ENCODE measurements at regions not wholly inside any gene's neighbourhood (a gene's known extent, or its start where the extent isn't known, plus 50 kb on each side); places are given as distances from the start of the nearest gene placed in this dataset.

DNA sequence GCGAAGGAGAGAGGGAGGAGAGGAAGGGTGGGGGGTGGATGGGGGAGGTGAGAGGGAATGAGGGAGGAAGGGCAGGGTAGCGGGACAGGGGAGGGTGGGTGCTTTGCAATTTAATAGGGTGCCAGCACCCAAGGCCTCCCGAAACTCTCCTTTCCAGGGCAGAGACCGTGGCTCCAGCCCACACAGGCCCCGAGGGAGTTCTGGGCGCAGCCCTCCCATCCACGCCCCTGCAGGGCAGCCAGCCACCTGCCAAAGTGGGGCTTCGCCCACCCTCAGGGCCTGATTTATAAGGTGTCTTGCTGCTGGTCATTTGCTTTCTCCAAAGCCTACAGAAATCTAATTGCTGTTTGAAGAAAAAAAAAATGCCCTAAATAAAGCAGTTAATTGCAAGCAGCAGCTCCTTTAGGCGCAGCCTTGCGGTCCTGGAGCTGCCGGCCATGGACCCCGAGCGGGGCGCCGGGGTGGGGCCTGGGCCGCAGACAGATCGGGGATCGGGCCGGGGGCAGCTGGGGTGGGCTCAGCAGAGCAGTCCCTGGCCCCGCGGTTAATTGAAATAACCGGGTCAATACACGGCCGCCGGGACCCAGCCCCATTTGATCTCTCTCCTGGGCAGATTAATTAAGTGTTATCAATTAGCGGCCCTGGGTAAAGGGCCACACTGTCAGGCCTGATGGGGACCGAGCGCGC, 106.0 kb upstream of the NKX1-1 start:
- no peak overlapping the region for H3K27ac ChIP-seq
- peaks cover 5 to 9% of the 10 kb centered on the region in 2 donors for H3K4me1 ChIP-seq
- WGBS, 2 donors = 81 to 90% methylated on average over 25 of the region's 29 CpGs
- H3K9me3 ChIP-seq = no peaks in the 10 kb centered on the region
- intact Hi-C loops (cut with DNase I) = no loop called here
- DNase-seq = no peak
- H3K36me3 ChIP-seq = no peaks in the 10 kb centered on the region
- TF ChIP-seq POLR2A (IDR thresholded peaks at IDR 0.05) = no peak
- no peak for TF ChIP-seq CTCF (IDR thresholded peaks at IDR 0.05)
- H3K27me3 ChIP-seq = no peaks in the 10 kb centered on the region
- H3K4me3 ChIP-seq (replicated peaks in 1 of 3) = peak overlapping the region in 1 of 3 donors; percentile 24

DNA sequence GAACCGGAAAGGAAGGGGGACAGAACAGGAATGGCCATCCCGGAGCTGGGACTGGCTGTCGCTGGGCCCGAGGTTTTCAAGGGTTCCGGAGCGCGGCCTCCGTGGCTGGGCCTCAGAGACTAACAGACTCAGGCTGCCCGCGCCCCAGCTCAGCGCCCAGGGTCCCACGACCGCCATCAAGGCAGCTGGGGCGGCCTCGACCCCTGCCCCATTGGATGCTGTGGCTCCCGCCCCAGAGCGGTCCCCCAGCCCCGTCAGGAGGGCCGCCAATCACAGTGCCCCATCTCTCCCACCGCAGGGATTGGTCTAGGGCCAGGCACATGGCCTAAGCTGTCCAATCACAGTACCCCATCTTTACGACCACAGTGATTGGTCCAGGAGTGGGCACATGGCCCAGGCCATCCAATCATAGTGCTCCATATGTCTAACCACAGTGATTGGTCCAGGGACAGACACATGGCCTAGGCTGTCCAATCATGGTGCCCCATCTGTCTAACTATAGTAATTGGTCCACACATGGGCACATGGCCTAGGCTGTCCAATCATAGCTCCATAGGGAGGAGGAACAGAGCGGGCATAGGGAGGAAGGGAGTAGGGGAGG, 105.3 kb upstream of the NKX1-1 start:
- no peak overlapping the region for H3K27ac ChIP-seq
- DNase-seq = peak; percentile 13 to 49
- intact Hi-C loops (cut with DNase I) = no loop called here
- H3K27me3 ChIP-seq = no peaks in the 10 kb centered on the region
- peaks cover 5 to 9% of the 10 kb centered on the region in 2 donors for H3K4me1 ChIP-seq
- no peaks in the 10 kb centered on the region for H3K36me3 ChIP-seq
- no peaks in the 10 kb centered on the region for H3K9me3 ChIP-seq
- no peak overlapping the region for H3K4me3 ChIP-seq (replicated peaks in 1 of 3)
- WGBS, 2 donors = 90 to 97% methylated on average over 9 of the region's 22 CpGs
- TF ChIP-seq CTCF (IDR thresholded peaks at IDR 0.05) (no peak), POLR2A (IDR thresholded peaks at IDR 0.05) (no peak)

DNA sequence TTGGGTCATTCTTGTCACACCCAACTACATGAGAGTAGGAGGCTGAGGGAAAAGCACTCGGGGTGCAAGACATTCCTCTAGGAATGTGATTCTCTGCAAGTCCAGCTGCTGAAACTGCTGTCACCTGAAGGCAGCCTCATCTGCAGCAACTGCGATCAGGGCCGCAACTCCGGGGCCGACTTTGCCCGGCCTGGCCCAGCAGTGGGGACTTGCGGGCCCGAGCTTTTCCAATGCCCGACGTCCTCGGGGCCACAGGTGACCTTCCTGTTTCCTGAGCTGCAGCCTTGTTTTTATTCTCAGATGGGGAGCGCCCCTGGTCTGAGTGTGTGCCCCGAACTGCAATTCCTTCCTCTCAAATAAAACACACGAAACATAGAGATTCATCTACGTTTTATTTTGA, 104.7 kb upstream of the NKX1-1 start:
- no peak overlapping the region for H3K4me3 ChIP-seq (replicated peaks in 1 of 3)
- H3K9me3 ChIP-seq = no peaks in the 10 kb centered on the region
- H3K4me1 ChIP-seq = peaks cover 5 to 9% of the 10 kb centered on the region in 2 donors
- H3K36me3 ChIP-seq = no peaks in the 10 kb centered on the region
- intact Hi-C loops (cut with DNase I) = no loop called here
- no peaks in the 10 kb centered on the region for H3K27me3 ChIP-seq
- 89 to 93% methylated on average over 13 to 15 of the region's 15 CpGs for WGBS, 2 donors
- no peak for DNase-seq
- H3K27ac ChIP-seq = no peak overlapping the region
- no peak for TF ChIP-seq CTCF (IDR thresholded peaks at IDR 0.05)
- TF ChIP-seq POLR2A (IDR thresholded peaks at IDR 0.05) = no peak

- H3K27me3 ChIP-seq = no peaks in the 10 kb centered on the region
- H3K4me1 ChIP-seq = peaks cover 5 to 9% of the 10 kb centered on the region in 2 donors
- TF ChIP-seq CTCF (IDR thresholded peaks at IDR 0.05) = no peak
- no peak for TF ChIP-seq POLR2A (IDR thresholded peaks at IDR 0.05)
- intact Hi-C loops (cut with DNase I) = no loop called here
- no peak for DNase-seq
- no peaks in the 10 kb centered on the region for H3K9me3 ChIP-seq
- no peak overlapping the region for H3K4me3 ChIP-seq (replicated peaks in 1 of 3)
- no peaks in the 10 kb centered on the region for H3K36me3 ChIP-seq
- WGBS, 2 donors = 85 to 86% methylated on average over 3 to 5 of the region's 9 CpGs
- H3K27ac ChIP-seq = no peak overlapping the region
These were observed 103.1 kb upstream of the NKX1-1 start for GRCh38 chr4:1509366-1509765.
